AG10803 (cell line): ENCODE measurements at regions not wholly inside any gene's neighbourhood (a gene's known extent, or its start where the extent isn't known, plus 50 kb on each side); places are given as distances from the start of the nearest gene placed in this dataset.

ENCODE experiments used
- DNase-seq: peaks from one replicate; pipeline ENCODE4 v3.0.0; 2010; ENCODE audit warnings: low read depth
- H3K4me3 ChIP-seq: 2 replicates; pipeline ENCODE4 v1.5.1; 2011; ENCODE audit warnings: mild to moderate bottlenecking, low read length, control low read depth
- TF ChIP-seq, protein P1 (sequence below): conservative IDR thresholded peaks from 2 replicates; pipeline ENCODE4 v1.5.1; 2011; ENCODE audit warnings: mild to moderate bottlenecking, low read length, control low read depth, inconsistent platforms

- DNase-seq, result no peak
- TF ChIP-seq, protein P1, sequence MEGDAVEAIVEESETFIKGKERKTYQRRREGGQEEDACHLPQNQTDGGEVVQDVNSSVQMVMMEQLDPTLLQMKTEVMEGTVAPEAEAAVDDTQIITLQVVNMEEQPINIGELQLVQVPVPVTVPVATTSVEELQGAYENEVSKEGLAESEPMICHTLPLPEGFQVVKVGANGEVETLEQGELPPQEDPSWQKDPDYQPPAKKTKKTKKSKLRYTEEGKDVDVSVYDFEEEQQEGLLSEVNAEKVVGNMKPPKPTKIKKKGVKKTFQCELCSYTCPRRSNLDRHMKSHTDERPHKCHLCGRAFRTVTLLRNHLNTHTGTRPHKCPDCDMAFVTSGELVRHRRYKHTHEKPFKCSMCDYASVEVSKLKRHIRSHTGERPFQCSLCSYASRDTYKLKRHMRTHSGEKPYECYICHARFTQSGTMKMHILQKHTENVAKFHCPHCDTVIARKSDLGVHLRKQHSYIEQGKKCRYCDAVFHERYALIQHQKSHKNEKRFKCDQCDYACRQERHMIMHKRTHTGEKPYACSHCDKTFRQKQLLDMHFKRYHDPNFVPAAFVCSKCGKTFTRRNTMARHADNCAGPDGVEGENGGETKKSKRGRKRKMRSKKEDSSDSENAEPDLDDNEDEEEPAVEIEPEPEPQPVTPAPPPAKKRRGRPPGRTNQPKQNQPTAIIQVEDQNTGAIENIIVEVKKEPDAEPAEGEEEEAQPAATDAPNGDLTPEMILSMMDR, result no peak
- no peak overlapping the region for H3K4me3 ChIP-seq
Observed at GRCh38 chrX:23603501-23603900, 63.8 kb upstream of the PRDX4 start.

DNA sequence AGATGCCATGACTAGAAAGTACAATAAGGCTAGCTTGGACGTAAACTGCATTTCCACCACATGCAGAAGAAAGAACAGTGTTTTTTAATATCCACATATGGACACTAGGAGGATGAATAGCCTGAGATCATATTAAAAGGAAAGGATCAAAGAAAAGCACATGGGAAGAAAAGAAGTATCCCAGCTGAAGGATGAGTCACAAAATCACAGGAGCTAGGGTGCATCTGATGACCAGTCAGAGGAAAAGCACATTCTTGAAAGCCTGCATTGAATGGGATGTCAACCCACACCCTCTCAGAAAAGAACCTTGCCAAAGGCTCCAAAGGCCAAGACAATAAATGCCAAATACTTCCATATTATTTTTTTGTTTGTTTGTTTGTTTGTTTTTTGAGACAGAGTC lies 56.8 kb upstream of the PRDX4 start:
- TF ChIP-seq, protein P1, result no peak
- no peak overlapping the region for H3K4me3 ChIP-seq
- DNase-seq, result no peak

DNA sequence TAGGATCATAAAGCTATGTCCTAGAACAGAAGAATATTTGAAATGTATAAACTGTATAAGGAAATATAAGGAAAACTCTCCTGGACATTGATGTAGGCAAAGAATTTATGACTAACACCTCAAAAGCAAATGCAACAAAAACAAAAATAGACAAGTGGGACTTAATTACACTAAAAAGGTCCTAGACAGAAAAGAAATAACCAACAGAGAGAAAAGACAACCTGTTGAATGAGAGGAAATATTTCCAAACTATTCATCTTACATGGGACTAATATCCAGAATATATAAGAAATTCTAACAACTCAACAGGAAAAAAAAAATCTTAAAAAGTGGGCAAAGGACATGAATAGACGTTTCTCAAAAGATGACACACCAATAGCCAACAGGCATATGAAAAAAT lies 54.4 kb upstream of the PRDX4 start:
- TF ChIP-seq, protein P1, result no peak
- H3K4me3 ChIP-seq, result no peak overlapping the region
- no peak for DNase-seq

- TF ChIP-seq, protein P1, result peak; percentile 66
- H3K4me3 ChIP-seq, result no peak overlapping the region
- peak; percentile 19 for DNase-seq
Observed at GRCh38 chrX:23616361-23616760, 50.9 kb upstream of the PRDX4 start.
